ENCODE measurements at regions not wholly inside any gene's neighbourhood (a gene's known extent, or its start where the extent isn't known, plus 50 kb on each side); places are given as distances from the start of the nearest gene placed in this dataset.

GRCh38 chr1:240666568-240667198, 54.7 kb upstream of the GREM2 start:
- TF ChIP-seq CTCF (IDR thresholded peaks at IDR 0.05), result no peak

- no peak for TF ChIP-seq CTCF (IDR thresholded peaks at IDR 0.05)
Measured at GRCh38 chr1:240663169-240663879, 51.4 kb upstream of the GREM2 start.
